MM.1S (cell line): ENCODE measurements at regions not wholly inside any gene's neighbourhood (a gene's known extent, or its start where the extent isn't known, plus 50 kb on each side); places are given as distances from the start of the nearest gene placed in this dataset.

ENCODE experiments used
- DNase-seq: peaks from one replicate; pipeline ENCODE4 v3.0.0-alpha.2; 2015
- H2AFZ ChIP-seq: fragments of 300-600 bp; sonication (generic); 2 replicates; pipeline ENCODE4 v1.6.0; 2016; ENCODE audit warnings: antibody characterized with exemption, low read length
- H3F3A ChIP-seq: fragments of 300-600 bp; sonication (generic); 2 replicates; pipeline ENCODE4 v1.6.1; 2016; ENCODE audit warnings: mild to moderate bottlenecking, antibody characterized with exemption, low read length, moderate library complexity, mixed read lengths; ENCODE audit not compliant: insufficient read depth
- H3K27ac ChIP-seq: fragments of 300-600 bp; sonication (generic); 2 replicates; pipeline ENCODE4 v1.5.1; 2016; ENCODE audit warnings: mild to moderate bottlenecking, low read length
- H3K27me3 ChIP-seq: fragments of 300-600 bp; sonication (generic); replicated peaks from 2 replicates; pipeline ENCODE4 v1.6.0; 2016; ENCODE audit warnings: low read length; ENCODE audit not compliant: insufficient read depth
- H3K36me3 ChIP-seq: fragments of 300-600 bp; sonication (generic); replicated peaks from 2 replicates; pipeline ENCODE4 v1.6.1; 2016; ENCODE audit warnings: mild to moderate bottlenecking, low read length, mixed read lengths; ENCODE audit not compliant: insufficient read depth
- H3K4me1 ChIP-seq: fragments of 300-600 bp; sonication (generic); 2 replicates; pipeline ENCODE4 v1.6.1; 2016; ENCODE audit warnings: low read length, mixed read lengths
- H3K4me2 ChIP-seq: fragments of 300-600 bp; sonication (generic); 2 replicates; pipeline ENCODE4 v1.6.0; 2016; ENCODE audit warnings: low read depth, low read length
- H3K4me3 ChIP-seq: fragments of 300-600 bp; sonication (generic); 2 replicates; pipeline ENCODE4 v1.5.1; 2016; ENCODE audit warnings: low read length, mixed read lengths
- H3K79me2 ChIP-seq: fragments of 300-600 bp; sonication (generic); 2 replicates; pipeline ENCODE4 v1.6.1; 2016; ENCODE audit warnings: mixed run types, low read length, mixed read lengths
- H3K9ac ChIP-seq: fragments of 300-600 bp; sonication (generic); 2 replicates; pipeline ENCODE4 v1.6.1; 2016; ENCODE audit warnings: low read length, mixed read lengths
- H3K9me2 ChIP-seq: fragments of 300-600 bp; sonication (generic); replicated peaks from 2 replicates; pipeline ENCODE4 v1.6.1; 2016; ENCODE audit warnings: mild to moderate bottlenecking, low read length, mixed read lengths; ENCODE audit not compliant: insufficient read depth
- H3K9me3 ChIP-seq: fragments of 300-600 bp; sonication (generic); replicated peaks from 2 replicates; pipeline ENCODE4 v1.6.1; 2016; ENCODE audit warnings: mild to moderate bottlenecking, low read length, mixed read lengths; ENCODE audit not compliant: insufficient read depth
- H4K20me1 ChIP-seq: fragments of 300-600 bp; sonication (generic); 2 replicates; pipeline ENCODE4 v1.6.1; 2016; ENCODE audit warnings: mild to moderate bottlenecking, low read length, moderate library complexity, mixed read lengths; ENCODE audit not compliant: insufficient read depth
- EZH2 ChIP-seq: fragments of 300-600 bp; sonication (generic); optimal IDR thresholded peaks from 2 replicates; pipeline ENCODE3; 2017; ENCODE audit warnings: low read depth, mild to moderate bottlenecking, antibody characterized with exemption, low read length, mixed read lengths
- EZH2phosphoT487 ChIP-seq: fragments of 300-600 bp; sonication (generic); IDR thresholded peaks from 2 replicates; pipeline ENCODE4 v1.6.1; 2018; ENCODE audit warnings: antibody characterized with exemption, low read length
- TF ChIP-seq, protein P1 (sequence below): fragments of 300-600 bp; sonication (generic); IDR thresholded peaks from 2 replicates; pipeline ENCODE4 v1.5.1; 2016; ENCODE audit warnings: antibody characterized with exemption, low read length, mixed read lengths

DNA sequence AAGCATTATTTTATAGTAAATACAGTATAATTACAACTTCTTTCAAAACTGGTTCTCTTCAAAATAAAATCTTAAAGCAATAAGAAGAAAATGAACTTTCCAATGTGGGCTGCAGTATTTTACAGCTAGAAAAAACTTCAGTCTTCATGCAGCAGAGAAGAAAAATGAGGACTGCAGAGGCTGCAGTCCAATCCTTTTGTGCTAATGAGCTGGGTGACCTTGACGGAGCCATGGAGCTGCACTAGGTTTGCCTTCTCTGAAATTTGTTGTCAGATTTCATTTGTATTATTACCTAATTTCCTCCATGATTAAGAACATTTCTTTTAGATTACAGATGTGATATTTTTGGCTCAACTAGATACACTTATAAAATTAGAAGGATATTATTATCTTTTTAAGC, 245.2 kb upstream of the ADAMTS3 start:
- no peaks in the 10 kb centered on the region for H4K20me1 ChIP-seq
- H3K27ac ChIP-seq: no peak overlapping the region
- no peak overlapping the region for H3K4me2 ChIP-seq
- no peaks in the 10 kb centered on the region for H3K9me2 ChIP-seq
- no peaks in the 10 kb centered on the region for H3K36me3 ChIP-seq
- no peak overlapping the region for H3K9ac ChIP-seq
- H3K27me3 ChIP-seq: no peaks in the 10 kb centered on the region
- DNase-seq: no peak
- no peaks in the 10 kb centered on the region for H3K4me1 ChIP-seq
- TF ChIP-seq, protein P1, sequence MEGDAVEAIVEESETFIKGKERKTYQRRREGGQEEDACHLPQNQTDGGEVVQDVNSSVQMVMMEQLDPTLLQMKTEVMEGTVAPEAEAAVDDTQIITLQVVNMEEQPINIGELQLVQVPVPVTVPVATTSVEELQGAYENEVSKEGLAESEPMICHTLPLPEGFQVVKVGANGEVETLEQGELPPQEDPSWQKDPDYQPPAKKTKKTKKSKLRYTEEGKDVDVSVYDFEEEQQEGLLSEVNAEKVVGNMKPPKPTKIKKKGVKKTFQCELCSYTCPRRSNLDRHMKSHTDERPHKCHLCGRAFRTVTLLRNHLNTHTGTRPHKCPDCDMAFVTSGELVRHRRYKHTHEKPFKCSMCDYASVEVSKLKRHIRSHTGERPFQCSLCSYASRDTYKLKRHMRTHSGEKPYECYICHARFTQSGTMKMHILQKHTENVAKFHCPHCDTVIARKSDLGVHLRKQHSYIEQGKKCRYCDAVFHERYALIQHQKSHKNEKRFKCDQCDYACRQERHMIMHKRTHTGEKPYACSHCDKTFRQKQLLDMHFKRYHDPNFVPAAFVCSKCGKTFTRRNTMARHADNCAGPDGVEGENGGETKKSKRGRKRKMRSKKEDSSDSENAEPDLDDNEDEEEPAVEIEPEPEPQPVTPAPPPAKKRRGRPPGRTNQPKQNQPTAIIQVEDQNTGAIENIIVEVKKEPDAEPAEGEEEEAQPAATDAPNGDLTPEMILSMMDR: no peak
- TF ChIP-seq EZH2phosphoT487: no peak
- no peak for TF ChIP-seq EZH2
- no peaks in the 10 kb centered on the region for H3K79me2 ChIP-seq
- H3K9me3 ChIP-seq: no peaks in the 10 kb centered on the region
- H3F3A ChIP-seq: no peaks in the 10 kb centered on the region
- no peak overlapping the region for H3K4me3 ChIP-seq
- no peak overlapping the region for H2AFZ ChIP-seq

DNA sequence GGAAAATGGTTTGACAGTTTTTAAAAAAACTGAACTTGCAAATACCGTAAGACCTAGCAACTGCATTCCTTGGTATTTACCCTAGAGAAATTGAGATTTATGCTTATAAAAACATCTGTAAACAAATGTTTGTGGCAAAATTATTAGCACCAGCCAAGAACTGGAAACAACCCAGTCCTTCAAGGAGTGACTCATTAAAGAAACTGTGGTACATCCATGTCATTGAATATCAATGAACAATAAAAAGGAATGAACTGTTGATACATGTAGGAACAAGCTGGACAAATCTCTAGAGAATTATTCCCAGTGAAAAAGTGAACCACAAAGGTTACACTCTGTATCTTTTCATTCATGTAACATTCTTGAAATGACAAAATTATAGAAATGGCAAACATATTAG, 240.2 kb upstream of the ADAMTS3 start:
- no peaks in the 10 kb centered on the region for H4K20me1 ChIP-seq
- no peak for TF ChIP-seq EZH2phosphoT487
- TF ChIP-seq EZH2: no peak
- TF ChIP-seq, protein P1: no peak
- no peaks in the 10 kb centered on the region for H3K9me3 ChIP-seq
- no peak overlapping the region for H3K27ac ChIP-seq
- H3K4me3 ChIP-seq: no peak overlapping the region
- no peaks in the 10 kb centered on the region for H3K27me3 ChIP-seq
- H3K9ac ChIP-seq: no peak overlapping the region
- DNase-seq: no peak
- H3K4me1 ChIP-seq: no peaks in the 10 kb centered on the region
- H3F3A ChIP-seq: no peaks in the 10 kb centered on the region
- H3K9me2 ChIP-seq: no peaks in the 10 kb centered on the region
- H2AFZ ChIP-seq: no peak overlapping the region
- no peaks in the 10 kb centered on the region for H3K36me3 ChIP-seq
- H3K79me2 ChIP-seq: no peaks in the 10 kb centered on the region
- no peak overlapping the region for H3K4me2 ChIP-seq

DNA sequence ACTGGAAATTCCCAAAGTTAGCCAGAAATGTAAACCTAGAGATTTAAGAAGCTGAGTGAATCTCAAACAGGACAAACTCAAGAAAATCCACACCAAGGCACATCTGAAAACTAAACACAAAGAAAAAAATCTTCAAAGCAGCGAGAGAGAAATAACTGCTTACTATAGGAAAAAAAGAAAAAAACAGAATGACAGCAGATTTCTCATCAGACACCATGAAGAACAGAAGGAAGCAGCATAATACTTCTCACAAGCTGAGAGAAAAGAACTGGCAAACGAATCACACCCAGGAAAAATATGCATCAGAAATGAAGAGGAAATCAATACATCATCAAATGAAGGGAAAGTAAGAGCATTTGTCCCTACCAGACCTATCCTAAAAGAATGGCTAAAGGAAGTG, 236.3 kb upstream of the ADAMTS3 start:
- H3K27ac ChIP-seq: no peak overlapping the region
- no peaks in the 10 kb centered on the region for H3F3A ChIP-seq
- H3K9me3 ChIP-seq: no peaks in the 10 kb centered on the region
- no peaks in the 10 kb centered on the region for H3K4me1 ChIP-seq
- H2AFZ ChIP-seq: no peak overlapping the region
- no peaks in the 10 kb centered on the region for H4K20me1 ChIP-seq
- H3K9ac ChIP-seq: no peak overlapping the region
- no peaks in the 10 kb centered on the region for H3K79me2 ChIP-seq
- no peak for DNase-seq
- no peak overlapping the region for H3K4me3 ChIP-seq
- H3K36me3 ChIP-seq: no peaks in the 10 kb centered on the region
- no peak overlapping the region for H3K4me2 ChIP-seq
- no peaks in the 10 kb centered on the region for H3K9me2 ChIP-seq
- H3K27me3 ChIP-seq: no peaks in the 10 kb centered on the region
- TF ChIP-seq, protein P1: no peak
- no peak for TF ChIP-seq EZH2
- TF ChIP-seq EZH2phosphoT487: no peak
